DLD1 (cell line): ENCODE measurements at regions not wholly inside any gene's neighbourhood (a gene's known extent, or its start where the extent isn't known, plus 50 kb on each side); places are given as distances from the start of the nearest gene placed in this dataset.

Source experiments
- in situ Hi-C: cut with HindIII; loops from 2 replicates; pipeline ENCODE4 v1.10.0; 2017; ENCODE audit warnings: low sequenced_read_pairs

DNA sequence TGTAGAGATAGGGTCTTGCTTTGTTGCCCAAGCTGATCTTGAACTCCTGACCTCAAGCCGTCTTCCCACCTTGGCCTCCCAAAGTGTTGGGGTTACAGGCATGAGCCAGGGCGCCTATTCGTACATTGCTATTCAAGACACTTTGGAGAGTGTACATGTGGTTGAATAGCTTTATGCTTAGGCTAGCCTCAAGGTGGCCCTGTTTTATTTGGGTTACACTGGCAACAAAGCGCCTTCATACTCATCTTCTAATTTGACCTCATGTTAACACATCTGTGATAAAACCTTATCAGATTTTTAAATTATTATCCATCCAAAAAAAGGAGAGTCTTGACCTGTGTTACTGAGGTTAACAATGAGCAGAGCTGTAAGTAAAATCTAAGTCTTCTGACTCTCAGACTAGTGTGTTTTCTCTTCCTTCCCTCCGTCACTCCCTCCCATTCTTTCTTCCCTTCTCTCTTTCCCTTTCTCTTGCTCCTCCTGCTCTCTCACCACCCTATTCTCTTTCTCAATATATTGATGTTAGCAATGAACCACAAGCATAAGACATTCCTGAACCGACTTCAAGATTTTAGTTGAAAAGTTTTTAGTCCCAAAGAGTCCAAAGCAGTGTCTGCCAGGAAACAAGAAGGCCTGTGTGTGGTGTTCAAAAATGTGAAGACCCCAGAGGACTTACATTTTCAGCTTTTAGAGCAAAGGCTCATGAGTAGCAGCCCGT is 603.7 kb upstream of the CFAP20DC start:
- in situ Hi-C loops = no loop called here

DNA sequence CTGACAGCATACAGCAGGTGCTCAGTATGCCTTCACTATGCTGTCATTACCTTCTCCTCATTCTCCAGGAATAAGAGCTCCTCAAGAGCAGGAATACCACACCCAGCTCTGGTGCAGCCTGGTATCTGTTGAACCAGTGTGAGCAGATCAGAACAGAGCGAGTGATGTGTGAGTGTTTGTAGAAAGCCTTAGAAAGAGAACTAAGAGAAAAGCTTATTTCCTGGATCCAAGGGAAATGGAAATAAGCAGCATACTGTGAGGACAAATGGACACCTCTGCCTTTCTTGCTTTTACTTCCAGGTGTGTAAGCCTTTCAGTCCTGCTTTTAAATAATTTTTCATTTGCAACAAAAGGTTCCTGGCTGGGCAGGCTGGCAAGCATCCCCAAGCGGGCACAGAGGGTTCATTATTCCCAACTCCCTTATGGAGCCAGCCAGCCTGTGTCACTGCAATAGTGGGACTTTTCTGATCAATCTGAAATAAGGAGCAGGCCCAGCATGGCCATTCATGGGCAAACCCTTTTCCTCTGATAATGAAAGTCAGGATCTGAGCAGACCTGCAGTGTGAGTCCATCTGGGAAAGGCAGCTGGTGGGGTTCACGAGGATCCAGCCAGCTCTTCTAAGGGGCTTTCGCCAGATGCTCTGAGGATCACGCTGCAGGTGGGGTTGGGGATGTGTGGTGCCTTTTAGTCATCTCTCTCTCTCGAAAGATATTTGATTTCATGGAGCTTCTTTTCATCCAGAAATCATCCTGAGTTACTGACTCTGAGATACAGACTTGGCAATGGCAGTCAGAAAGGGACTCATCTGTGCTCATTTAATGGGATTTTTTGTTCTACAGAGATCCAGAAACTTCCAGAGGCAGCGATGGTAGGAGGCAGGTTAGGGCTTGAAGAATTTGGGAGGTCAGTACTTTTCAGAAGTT is 594.9 kb upstream of the CFAP20DC start:
- in situ Hi-C loops = no loop called here

DNA sequence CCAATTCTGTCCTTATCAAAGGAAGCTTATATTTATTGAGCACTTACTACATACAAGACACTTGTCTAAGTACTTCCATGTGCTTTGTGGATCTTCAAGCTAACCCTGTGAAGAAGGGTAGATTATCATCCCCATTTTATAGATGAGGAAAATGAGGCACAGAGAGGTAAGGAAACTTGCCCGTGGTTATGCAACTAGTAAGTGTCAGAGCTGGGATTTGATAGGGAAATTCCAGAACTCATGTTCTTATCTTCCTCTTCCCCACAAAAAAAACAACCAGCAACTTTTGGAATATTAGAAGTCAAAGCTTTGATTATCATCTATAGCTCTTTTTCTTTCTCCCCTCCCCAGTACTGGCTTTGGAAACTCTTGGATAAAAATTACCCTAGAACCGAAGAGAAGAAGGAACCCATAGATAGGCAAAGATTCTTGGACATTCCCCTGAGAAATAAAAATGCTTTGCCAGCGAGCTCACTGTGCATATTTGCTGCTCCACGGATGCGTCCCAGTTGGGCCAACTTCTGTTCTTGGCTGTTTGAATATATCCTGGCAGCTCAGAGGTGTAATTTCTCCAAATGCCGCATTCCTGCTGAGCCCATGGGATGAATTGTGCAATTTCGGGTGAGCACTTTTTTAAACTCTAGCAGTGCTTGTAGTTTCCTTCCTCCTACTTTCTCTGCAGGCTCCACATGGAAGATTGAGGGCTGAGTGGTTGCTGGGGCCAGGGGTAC is 591.5 kb upstream of the CFAP20DC start:
- in situ Hi-C loops = no loop called here

DNA sequence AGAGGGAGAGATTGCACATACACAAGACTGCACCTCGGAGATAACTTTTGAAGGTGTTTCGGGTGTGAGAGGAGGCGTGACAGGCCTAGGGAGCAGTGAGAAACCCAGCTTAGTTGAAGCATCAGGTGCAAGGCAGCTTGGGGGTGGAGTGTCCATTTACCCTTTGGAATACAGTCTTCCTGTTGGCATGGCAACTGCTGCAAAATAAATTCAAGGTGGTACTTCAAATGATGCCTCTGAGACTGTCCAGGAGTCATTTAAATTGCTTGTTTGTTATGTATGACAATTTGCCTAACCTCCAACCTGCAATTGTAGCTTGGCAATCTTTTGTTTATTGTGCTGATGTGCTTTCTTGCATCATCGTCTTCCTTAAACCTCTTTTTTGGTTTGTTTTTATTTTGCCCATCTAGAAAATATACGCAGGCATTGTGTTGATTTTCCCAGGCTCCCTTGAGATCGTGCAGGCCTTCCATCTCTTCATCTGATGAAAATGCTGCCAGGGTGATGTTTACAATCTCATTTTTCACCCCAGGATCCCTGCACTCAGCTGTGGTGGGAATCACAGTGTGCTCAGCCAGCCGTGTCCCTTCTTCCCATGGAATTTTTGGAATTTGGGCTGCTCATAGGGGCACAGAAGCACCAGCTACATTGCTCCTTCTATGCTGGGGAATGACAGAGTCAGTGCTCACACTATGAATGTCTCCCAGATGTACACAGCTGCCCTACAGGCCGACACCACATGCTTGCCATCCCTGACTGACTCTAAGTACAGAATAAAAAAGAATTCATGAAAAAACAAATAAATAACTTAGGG is 583.1 kb upstream of the CFAP20DC start:
- in situ Hi-C loops = no loop called here

DNA sequence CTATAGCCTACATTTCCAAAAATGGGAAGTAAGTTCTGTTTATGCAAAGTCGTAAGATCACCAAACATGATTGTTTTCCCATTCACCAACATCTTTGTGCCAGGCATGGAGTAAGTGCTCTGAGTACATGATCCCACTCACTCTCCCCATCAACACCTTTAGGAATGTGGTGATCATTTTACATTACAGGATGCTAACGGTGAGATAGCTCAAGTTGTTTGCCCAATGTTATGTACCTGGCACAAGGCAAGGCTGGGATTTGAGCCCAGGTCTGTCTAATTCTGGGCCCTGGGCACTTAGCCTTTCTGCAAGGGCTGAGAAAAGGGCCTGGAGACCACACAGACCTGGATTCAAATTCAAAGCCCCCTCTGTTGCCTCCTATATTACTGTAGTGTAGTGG is 581.7 kb upstream of the CFAP20DC start:
- in situ Hi-C loops = no loop called here

DNA sequence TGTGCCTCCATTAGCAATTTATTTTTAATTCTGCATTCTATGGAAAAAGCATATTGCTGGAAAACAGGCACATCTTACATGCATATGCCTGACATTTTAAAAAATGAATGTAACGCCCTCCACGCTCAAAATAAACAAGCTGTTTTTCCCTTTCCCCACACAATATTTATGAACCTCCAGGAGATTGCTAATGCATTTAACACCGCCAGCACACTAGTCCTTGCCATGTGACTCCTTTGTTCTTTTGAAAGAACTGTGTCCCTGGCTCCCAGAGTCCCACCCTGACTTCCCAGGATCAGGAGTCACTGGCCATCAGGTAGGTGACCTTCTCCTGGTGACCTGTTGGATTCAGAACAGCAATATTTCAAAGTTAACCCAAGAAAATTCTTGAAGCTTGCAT is 571.2 kb upstream of the CFAP20DC start:
- in situ Hi-C loops = no loop called here

DNA sequence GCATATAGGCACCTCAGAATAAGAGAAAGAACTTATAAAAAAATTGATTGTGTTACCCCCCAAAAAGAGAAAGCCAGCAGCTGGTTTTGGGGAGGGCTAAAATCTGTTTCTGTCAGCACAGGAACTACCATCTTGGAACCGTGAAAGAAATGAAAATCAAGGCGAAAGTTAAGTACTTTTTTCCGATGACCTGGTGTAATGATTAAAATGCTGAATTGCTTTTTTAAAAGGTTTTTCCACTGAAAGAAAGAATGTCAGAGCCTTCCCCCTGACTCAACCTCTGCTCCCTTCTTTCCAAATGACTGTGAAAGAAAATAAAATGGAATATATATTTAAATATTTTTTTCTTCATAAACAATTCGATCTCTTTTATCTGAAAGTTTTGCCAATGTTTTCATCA is 570.5 kb upstream of the CFAP20DC start:
- in situ Hi-C loops = no loop called here

DNA sequence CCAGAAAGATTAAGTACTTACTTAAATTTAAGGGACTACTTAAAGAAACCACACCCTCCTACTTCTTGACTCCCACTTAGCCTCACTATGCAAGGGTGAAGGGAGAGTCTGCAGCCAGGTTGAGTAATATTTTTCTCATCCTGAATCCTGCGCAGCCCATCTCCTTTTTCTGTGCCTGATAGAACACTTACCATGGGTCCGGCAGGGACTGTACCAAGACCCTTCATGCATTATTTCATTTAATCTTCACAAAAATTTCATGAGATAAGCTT is 562.6 kb upstream of the CFAP20DC start:
- in situ Hi-C loops = no loop called here

DNA sequence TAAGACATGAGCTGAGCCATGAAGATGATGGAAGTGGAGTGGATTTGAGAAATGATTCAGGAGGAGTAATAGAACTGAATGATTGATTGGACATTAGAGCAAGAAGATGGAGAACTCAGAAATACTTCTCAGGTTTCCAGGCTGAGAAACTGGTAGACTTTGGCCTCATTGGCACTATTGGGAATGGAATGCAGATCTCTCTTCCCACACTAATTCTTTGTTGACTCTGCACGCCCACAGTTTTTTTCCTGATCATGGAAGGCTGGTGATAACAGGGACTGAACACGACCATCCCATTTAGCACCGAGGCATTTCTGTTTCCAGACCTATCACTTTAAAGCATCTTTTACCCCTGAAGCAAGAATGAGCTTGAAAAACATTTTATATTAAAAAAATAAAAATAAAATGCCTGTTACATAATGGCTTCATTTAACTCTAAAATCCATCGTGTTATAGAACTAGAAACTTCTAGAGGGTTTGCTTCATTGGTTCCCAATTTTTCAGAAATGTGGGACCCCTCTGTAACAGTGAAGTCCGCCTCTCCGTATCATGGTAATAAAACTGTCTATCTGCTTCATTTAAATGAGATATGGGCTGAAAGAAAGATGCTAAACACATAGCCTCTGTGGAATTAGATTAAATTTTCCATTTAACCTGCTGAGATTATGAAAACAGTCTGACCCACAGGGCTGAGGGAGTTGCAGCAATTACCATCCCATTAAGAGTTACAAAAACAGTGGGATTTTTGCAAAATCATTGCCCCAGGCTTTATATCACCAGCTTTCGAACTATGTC is 562.0 kb upstream of the CFAP20DC start:
- in situ Hi-C loops = no loop called here

DNA sequence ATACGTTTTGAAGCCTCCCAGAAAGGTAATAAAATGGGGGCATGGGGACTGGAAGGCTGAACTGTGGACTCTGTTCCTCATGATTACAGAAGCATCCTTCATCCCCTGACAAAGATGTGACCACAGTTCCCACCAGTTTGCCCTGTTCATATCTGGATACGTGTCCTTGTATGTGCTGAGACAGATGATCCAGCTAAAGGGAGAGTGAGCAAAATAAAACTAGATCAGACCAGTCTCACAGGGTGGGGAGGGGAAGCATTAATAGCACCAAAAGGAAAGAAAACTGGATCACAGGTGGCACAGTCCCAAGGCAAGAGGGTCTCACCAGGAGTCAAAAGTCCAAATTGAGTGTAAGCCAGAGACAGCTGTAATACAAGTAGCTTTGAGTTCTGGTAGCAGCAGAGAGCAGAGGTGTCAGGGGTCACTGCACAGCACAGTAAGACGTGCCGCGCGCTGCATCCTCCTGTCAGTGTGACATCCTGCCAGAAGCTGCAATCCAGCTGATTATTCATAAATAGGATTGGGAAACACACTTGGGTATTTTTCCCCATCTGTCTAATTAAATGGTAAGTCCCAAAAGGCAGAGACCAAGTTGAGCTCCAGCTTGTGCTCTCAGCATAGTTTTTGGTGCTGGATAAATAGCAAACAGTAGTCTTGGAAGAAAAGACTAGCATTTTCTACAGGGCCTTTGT is 560.0 kb upstream of the CFAP20DC start:
- in situ Hi-C loops = no loop called here

DNA sequence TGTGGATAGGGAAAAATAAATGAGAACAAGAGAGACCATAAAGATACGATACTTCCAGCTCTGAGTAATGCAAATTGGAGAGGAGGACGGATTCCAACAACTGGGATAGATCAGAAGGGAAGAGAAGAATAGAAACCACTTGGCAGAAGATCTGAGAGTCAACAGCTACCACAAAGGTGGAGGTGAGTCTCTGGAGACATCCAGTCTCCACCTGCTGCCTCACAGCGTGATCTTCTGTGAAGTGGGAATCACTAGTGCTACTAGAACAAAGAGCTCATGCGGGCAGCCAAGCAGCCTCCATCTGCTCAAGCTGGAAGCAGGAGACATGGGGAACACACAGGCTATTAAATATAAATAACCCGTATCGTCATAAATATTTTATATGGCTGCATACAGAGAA is 558.5 kb upstream of the CFAP20DC start:
- in situ Hi-C loops = no loop called here

DNA sequence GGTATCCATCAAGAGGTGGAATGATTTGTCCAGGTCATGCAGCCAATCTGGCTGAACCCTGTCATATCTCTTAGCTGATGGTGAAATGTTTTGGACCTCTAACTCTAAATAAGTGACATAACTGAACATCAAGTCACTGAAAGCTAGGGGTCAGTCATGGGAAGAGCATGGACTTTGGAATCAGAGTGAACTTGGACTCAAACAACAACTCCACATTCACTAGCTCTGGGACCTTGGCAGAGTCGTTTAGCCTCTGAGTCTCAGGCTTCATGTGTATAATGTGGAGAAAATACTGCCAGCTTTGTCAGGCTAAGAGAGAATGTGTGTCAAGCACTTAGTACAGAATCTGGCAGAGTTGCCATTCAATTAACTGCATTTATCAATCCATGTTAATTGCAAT is 557.8 kb upstream of the CFAP20DC start:
- in situ Hi-C loops = no loop called here

DNA sequence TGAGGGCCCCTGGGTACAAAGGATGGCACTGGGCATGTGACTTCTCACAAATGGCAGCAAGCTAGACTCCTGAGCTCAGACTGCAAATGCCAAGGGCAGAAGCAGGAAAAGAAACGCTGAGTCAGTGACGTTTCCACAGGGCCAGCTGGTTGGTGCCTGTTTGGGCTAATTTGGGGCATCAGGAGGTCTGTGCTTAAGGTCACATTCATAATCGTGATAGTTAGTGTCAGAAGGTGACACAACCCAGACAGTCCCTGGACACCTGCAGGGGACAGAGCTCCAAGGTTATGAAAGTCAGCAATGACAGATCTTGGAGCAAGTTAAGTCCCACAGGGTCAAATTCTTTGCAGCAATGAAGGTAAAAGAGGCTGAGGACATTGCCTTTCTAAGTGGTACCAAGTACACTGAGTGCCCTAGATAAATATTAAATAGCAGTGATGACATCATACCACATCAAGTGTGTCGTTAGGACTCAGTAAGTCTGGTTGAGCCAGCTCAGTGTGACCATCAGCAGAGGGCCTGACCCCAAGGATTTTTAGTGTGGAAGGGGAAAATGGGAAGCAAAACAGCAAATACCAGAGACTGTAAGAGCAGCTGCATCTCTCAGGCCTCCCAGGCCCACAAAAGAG is 556.9 kb upstream of the CFAP20DC start:
- in situ Hi-C loops = no loop called here

DNA sequence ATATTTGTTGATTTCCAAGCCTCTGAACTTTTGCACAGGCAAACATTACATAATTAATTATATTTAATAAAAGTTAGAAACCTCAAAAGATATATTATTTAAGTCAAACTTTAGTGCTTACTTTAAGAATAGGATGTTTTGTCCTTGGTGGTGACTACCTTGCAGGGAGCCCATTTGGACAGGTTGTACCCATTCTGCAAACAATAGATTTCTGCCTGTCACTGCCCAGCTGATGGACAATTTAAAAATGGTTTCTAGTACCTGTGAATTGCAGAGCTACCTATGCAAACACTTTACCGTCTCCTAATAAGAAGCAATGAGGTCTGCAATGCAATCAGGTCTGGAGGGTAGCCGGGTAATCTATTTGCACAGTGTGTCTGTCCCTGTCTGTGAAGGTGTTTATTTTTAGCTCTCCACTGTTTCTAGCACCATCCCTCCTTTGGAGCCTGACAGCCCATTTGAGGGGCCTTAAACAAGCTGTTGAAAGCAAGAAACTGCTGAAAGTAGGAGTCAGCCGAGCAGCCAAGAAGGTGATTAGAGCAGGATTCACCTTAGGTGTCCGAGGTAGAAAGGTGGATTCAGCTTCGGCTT is 556.2 kb upstream of the CFAP20DC start:
- in situ Hi-C loops = no loop called here

DNA sequence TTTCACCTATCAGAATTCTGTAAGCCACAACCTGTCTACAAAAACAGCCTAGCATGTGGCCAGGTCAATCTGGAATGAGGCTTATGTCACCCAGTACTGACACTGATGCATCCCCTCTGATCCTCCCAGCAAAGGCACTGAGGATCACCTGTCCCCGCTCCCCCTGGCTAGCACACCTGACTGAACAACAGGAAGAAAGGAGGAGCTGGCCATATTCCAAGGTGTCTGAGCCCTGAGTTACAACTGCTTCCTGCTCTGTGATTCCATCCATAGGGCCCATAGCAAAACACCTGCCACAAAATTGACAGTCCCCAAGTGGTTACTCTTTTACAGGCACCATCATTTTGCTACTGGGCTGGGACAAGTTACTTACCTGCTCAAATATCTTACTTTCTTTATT is 555.5 kb upstream of the CFAP20DC start:
- in situ Hi-C loops = no loop called here

DNA sequence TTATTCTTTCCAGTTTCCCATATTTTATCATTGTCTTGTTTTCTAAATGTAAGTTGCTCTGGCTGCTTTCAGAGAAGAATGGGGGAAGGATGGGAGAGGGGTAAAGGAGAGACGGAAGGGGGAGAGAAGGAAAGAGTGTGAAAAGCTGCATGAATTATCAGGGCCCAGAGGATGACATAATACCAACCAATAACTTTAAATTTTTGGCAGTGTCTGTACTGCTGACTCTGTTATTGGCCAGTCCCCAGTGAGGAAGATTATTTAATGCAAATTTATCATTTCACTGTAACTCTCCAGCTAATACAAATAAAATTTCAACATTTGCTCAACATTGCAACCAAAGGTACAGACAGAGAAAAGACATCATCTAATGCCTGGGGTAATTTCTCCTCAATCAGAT is 551.7 kb upstream of the CFAP20DC start:
- in situ Hi-C loops = no loop called here

DNA sequence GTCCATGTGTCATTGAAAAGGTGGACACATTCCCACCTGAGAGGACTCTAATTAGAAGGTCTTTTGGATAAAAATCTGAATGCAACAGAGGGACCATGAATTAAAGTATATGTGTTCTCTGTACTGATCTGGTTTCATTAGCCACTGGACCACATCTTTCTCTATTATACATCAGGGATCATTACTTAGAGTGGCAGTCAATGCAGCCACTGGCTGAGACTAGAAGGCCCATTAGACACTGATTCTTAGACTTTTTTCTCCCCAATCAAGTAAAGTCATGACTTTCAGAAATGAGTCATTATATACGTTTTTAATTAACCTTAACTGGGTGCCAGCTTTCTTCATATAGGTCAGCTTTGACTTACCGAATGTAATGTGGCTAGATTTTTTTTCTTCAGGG is 550.8 kb upstream of the CFAP20DC start:
- in situ Hi-C loops = no loop called here

DNA sequence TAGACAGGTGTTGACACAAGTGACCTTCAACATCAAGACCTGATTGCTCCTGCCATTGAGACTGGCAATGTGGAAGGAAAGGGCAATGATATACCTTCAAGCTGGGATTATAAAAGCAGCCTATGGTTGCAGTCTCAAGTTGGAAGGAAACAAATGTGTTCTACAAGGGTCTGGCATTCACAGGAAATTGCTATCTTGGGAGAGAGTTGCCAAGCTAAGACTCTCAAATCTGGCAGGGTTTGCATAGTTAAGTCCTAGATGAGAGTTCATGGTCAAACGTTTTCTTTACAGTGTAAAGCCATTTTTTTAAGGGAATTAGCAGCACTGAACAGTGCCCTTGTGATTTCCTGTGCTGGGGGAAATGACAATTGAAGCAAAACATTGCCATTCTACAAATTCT is 546.9 kb upstream of the CFAP20DC start:
- in situ Hi-C loops = no loop called here

DNA sequence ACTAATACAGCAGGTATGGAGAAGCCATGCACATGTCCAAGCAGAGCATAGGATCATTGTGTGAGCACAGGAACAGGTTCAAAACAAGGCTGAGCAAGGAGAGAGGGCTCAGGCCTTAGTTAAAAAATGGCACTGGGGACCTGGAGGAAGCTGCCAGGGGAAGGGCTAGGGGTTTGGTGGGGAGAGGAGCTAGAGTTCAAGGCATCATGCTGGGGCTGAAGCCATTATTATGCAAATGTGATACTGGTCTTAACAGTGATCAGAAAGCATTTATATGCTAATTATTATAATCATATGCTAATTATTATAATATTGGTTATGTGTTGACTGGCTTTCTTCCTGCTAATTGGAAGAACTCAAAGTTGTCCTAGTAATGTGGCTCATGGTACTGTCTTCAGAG is 546.0 kb upstream of the CFAP20DC start:
- in situ Hi-C loops = no loop called here
